ENCODE measurements at regions not wholly inside any gene's neighbourhood (a gene's known extent, or its start where the extent isn't known, plus 50 kb on each side); places are given as distances from the start of the nearest gene placed in this dataset.

GRCh38 chr2:38491436-38491835, 111.3 kb downstream of the HNRNPLL start:
- Histone ChIP-seq H3K27ac (no peak overlapping the region), H3K36me3 (no peaks in the 10 kb centered on the region), H3K4me3 (no peak overlapping the region), H3K27me3 (no peaks in the 10 kb centered on the region), H3K4me1 (no peaks in the 10 kb centered on the region), H3K9me3 (no peaks in the 10 kb centered on the region)
- intact Hi-C loops (cut with DNase I): no loop called here
- no peak for TF ChIP-seq CTCF (IDR thresholded peaks at IDR 0.05)
- DNase-seq: no peak
- ATAC-seq: no peak

GRCh38 chr2:38489846-38490245, 112.8 kb upstream of the ATL2 start:
- intact Hi-C loops (cut with DNase I): no loop called here
- Histone ChIP-seq H3K4me3 (no peak overlapping the region), H3K4me1 (peaks cover 0 to 9% of the 10 kb centered on the region in 2 donors), H3K27ac (no peak overlapping the region), H3K9me3 (no peaks in the 10 kb centered on the region), H3K36me3 (no peaks in the 10 kb centered on the region), H3K27me3 (no peaks in the 10 kb centered on the region)
- no peak for ATAC-seq
- no peak for TF ChIP-seq CTCF (IDR thresholded peaks at IDR 0.05)
- DNase-seq: no peak

GRCh38 chr2:38487852-38488251, 110.8 kb upstream of the ATL2 start:
- H3K36me3 ChIP-seq: no peaks in the 10 kb centered on the region
- no peak overlapping the region for H3K4me3 ChIP-seq
- no peaks in the 10 kb centered on the region for H3K9me3 ChIP-seq
- no peak overlapping the region for H3K27ac ChIP-seq
- no peak for TF ChIP-seq CTCF (IDR thresholded peaks at IDR 0.05)
- intact Hi-C loops (cut with DNase I): no loop called here
- no peak for ATAC-seq
- H3K27me3 ChIP-seq: no peaks in the 10 kb centered on the region
- H3K4me1 ChIP-seq: peaks cover 0 to 9% of the 10 kb centered on the region in 2 donors
- DNase-seq: no peak

GRCh38 chr2:38486213-38487026, 109.3 kb upstream of the ATL2 start:
- no peak for TF ChIP-seq CTCF (IDR thresholded peaks at IDR 0.05)
- Histone ChIP-seq H3K36me3 (no peaks in the 10 kb centered on the region), H3K4me1 (peaks cover 0 to 9% of the 10 kb centered on the region in 2 donors), H3K27me3 (no peaks in the 10 kb centered on the region), H3K4me3 (no peak overlapping the region), H3K9me3 (peaks cover 0 to 4% of the 10 kb centered on the region in 2 donors), H3K27ac (no peak overlapping the region)
- no peak for ATAC-seq
- intact Hi-C loops (cut with DNase I): no loop called here
- no peak for DNase-seq

- Histone ChIP-seq H3K36me3 (no peaks in the 10 kb centered on the region), H3K27me3 (no peaks in the 10 kb centered on the region), H3K27ac (no peak overlapping the region), H3K4me3 (no peak overlapping the region), H3K9me3 (peaks cover 0 to 11% of the 10 kb centered on the region in 2 donors), H3K4me1 (peaks cover 0 to 9% of the 10 kb centered on the region in 2 donors)
- intact Hi-C loops (cut with DNase I): no loop called here
- DNase-seq (no peak), ATAC-seq (peak; percentile 46)
- peak in 1 of 2 donors; percentile 19 for TF ChIP-seq CTCF (IDR thresholded peaks at IDR 0.05)
Observed at GRCh38 chr2:38485734-38486133, 108.7 kb upstream of the ATL2 start.

Data from left lung (tissue), 4 donors.